H1 (cell line): ENCODE measurements at regions not wholly inside any gene's neighbourhood (a gene's known extent, or its start where the extent isn't known, plus 50 kb on each side); places are given as distances from the start of the nearest gene placed in this dataset.

Source experiments
- ATF3 ChIP-seq: IDR thresholded peaks from 2 replicates; pipeline ENCODE4 v1.6.1; 2011; ENCODE audit warnings: low read depth, mild to moderate bottlenecking, low read length; ENCODE audit not compliant: insufficient read depth
- CHD1 ChIP-seq: IDR thresholded peaks from 2 replicates; pipeline ENCODE4 v1.6.1; 2012; ENCODE audit warnings: low read depth, low read length, improper control_type of control experiment
- CHD7 ChIP-seq: fragments of 300-600 bp; sonication (generic); IDR thresholded peaks from 2 replicates; pipeline ENCODE4 v1.7.1; 2012; ENCODE audit warnings: low read length, moderate library complexity, mild to moderate bottlenecking, inconsistent platforms; ENCODE audit not compliant: insufficient replicate concordance
- CREB1 ChIP-seq: IDR thresholded peaks from 2 replicates; pipeline ENCODE4 v1.6.1; 2012; ENCODE audit warnings: inconsistent platforms
- EZH2 ChIP-seq: fragments of 200-600 bp; sonication (generic); IDR thresholded peaks from 2 replicates; pipeline ENCODE4 v1.7.1; 2012; ENCODE audit warnings: low read depth, mild to moderate bottlenecking, moderate library complexity, low read length, inconsistent platforms; ENCODE audit not compliant: severe bottlenecking
- GTF2F1 ChIP-seq: IDR thresholded peaks from 2 replicates; pipeline ENCODE4 v1.6.1; 2012; ENCODE audit warnings: low read depth, low read length, improper control_type of control experiment, borderline replicate concordance
- HDAC2 ChIP-seq, 2 experiments: fragments of 300-600 bp in 1 of 2; sonication (generic) in 1 of 2; IDR thresholded peaks; 2 replicates each; pipeline ENCODE4 v1.6.1; 2011 to 2012; ENCODE audit warnings: low read depth in 2 of 2, low read length in 2 of 2, mild to moderate bottlenecking in 2 of 2, moderate library complexity in 2 of 2, borderline replicate concordance in 1 of 2, inconsistent platforms in 1 of 2
- POLR2AphosphoS5 ChIP-seq: IDR thresholded peaks from 2 replicates; pipeline ENCODE4 v1.6.1; 2011; ENCODE audit warnings: low read depth, low read length
- SUZ12 ChIP-seq: fragments of 200-600 bp; sonication (generic); IDR thresholded peaks from 2 replicates; pipeline ENCODE4 v1.6.1; 2012; ENCODE audit warnings: mild to moderate bottlenecking, inconsistent platforms, low read length, moderate library complexity, mixed read lengths
- TBP ChIP-seq: IDR thresholded peaks from 2 replicates; pipeline ENCODE4 v1.6.1; 2011; ENCODE audit warnings: low read depth, low read length, improper control_type of control experiment
- USF2 ChIP-seq: IDR thresholded peaks from 2 replicates; pipeline ENCODE4 v1.6.1; 2011; ENCODE audit warnings: low read length, improper control_type of control experiment

- TF ChIP-seq CHD7 (no peak), EZH2 (no peak), ATF3 (no peak), TBP (no peak), SUZ12 (no peak), GTF2F1 (no peak), CHD1 (no peak), HDAC2 (IDR thresholded peaks at IDR 0.05; ENCODE audit: borderline replicate concordance in 1 of 2, low read depth in 2 of 2, low read length in 2 of 2) (no peak), USF2 (no peak), POLR2AphosphoS5 (no peak), CREB1 (no peak)
These were observed 1129.7 kb upstream of the AMELY start (continued) for GRCh38 chrY:8041238-8041637.
